IMR-90 (cell line): ENCODE measurements at regions not wholly inside any gene's neighbourhood (a gene's known extent, or its start where the extent isn't known, plus 50 kb on each side); places are given as distances from the start of the nearest gene placed in this dataset.

ENCODE experiments used
- ATAC-seq: fragments of 200-7000 bp; cut with Tn5 transposase; 2 replicates; pipeline ENCODE4 v1.9.1; 2020; ENCODE audit warnings: low read depth, mild to moderate bottlenecking, moderate library complexity
- BruUV-seq: library from RNA; stranded (reverse); fragments of 400-500 nt; replicated peaks from 2 replicates; lab custom pipeline; 2021; lab: Mats Ljungman, UMichigan
- CTCF ChIA-PET: fragments of 300-600 bp; formaldehyde crosslinking; extraction: SDS; loops from one replicate; lab custom pipeline; 2021; ENCODE audit warnings: antibody characterized with exemption; lab: Yijun Ruan, JAX
- POLR2A ChIA-PET: fragments of 300-600 bp; sonication (Branson Sonifier 250); formaldehyde crosslinking; loops from one replicate; lab custom pipeline; 2022; ENCODE audit warnings: antibody characterized with exemption; ENCODE audit not compliant: unreplicated experiment; lab: Charles Lee
- DNase-seq: peaks from one replicate; pipeline ENCODE4 v3.0.0; 2013
- H2AFZ ChIP-seq: replicated peaks from 2 replicates; pipeline ENCODE3; 2013; ENCODE audit warnings: low read length, mild to moderate bottlenecking; ENCODE audit not compliant: poor library complexity
- H2AK5ac ChIP-seq: 2 replicates; pipeline ENCODE4 v1.6.1; 2013; ENCODE audit warnings: low read depth, low read length, inconsistent platforms
- H2AK9ac ChIP-seq: replicated peaks from 2 replicates; pipeline ENCODE3; 2013; ENCODE audit warnings: mild to moderate bottlenecking, low read depth, low read length, moderate library complexity; ENCODE audit not compliant: poor library complexity
- H2BK120ac ChIP-seq: 2 replicates; pipeline ENCODE4 v1.6.1; 2013; ENCODE audit warnings: low read depth, low read length, inconsistent platforms
- H2BK15ac ChIP-seq: 3 replicates; pipeline ENCODE4 v1.6.1; 2013; ENCODE audit warnings: low read depth, low read length, inconsistent platforms
- H2BK20ac ChIP-seq: 2 replicates; pipeline ENCODE4 v1.6.1; 2013; ENCODE audit warnings: low read depth, mild to moderate bottlenecking, inconsistent platforms, low read length, moderate library complexity
- H2BK5ac ChIP-seq: 2 replicates; pipeline ENCODE4 v1.6.1; 2013; ENCODE audit warnings: mild to moderate bottlenecking, low read depth, low read length, inconsistent platforms; ENCODE audit not compliant: poor library complexity, severe bottlenecking
- H3K14ac ChIP-seq: replicated peaks from 2 replicates; pipeline ENCODE4 v1.6.1; 2013; ENCODE audit warnings: low read depth, low read length, inconsistent platforms
- H3K18ac ChIP-seq: 2 replicates; pipeline ENCODE4 v1.6.1; 2013; ENCODE audit warnings: low read depth, low read length, control low read depth
- H3K23ac ChIP-seq: 2 replicates; pipeline ENCODE4 v1.6.1; 2013; ENCODE audit warnings: low read depth, low read length, inconsistent platforms
- H3K27ac ChIP-seq: 2 replicates; pipeline ENCODE4 v1.5.1; 2013; ENCODE audit warnings: mild to moderate bottlenecking, control low read depth, low read length; ENCODE audit not compliant: insufficient read depth
- H3K27me3 ChIP-seq: 2 replicates; pipeline ENCODE4 v1.6.1; 2013; ENCODE audit warnings: low read length; ENCODE audit not compliant: control insufficient read depth, insufficient read depth
- H3K36me3 ChIP-seq: 2 replicates; pipeline ENCODE4 v1.6.1; 2013; ENCODE audit warnings: low read length, mixed read lengths; ENCODE audit not compliant: control insufficient read depth, insufficient read depth
- H3K4ac ChIP-seq: 2 replicates; pipeline ENCODE4 v1.6.1; 2013; ENCODE audit warnings: low read depth, low read length, inconsistent platforms
- H3K4me1 ChIP-seq: 2 replicates; pipeline ENCODE4 v1.6.1; 2013; ENCODE audit warnings: low read length, mixed read lengths; ENCODE audit not compliant: control insufficient read depth, insufficient read depth
- H3K4me2 ChIP-seq: 2 replicates; pipeline ENCODE4 v1.6.1; 2013; ENCODE audit warnings: low read depth, mild to moderate bottlenecking, control low read depth, low read length, moderate library complexity
- H3K4me3 ChIP-seq: 2 replicates; pipeline ENCODE4 v1.5.1; 2013; ENCODE audit warnings: low read depth, mild to moderate bottlenecking, control low read depth, low read length, moderate library complexity; ENCODE audit not compliant: insufficient read depth
- H3K56ac ChIP-seq: 2 replicates; pipeline ENCODE4 v1.6.1; 2013; ENCODE audit warnings: low read length, inconsistent platforms; ENCODE audit not compliant: insufficient read depth; ENCODE audit errors: extremely low read depth
- H3K79me1 ChIP-seq, 2 experiments: 2 replicates each; pipeline ENCODE4 v1.6.1; 2013; ENCODE audit warnings: low read length in 2 of 2, inconsistent platforms in 1 of 2, low read depth in 1 of 2
- H3K9ac ChIP-seq: 2 replicates; pipeline ENCODE4 v1.6.1; 2013; ENCODE audit warnings: low read depth, low read length, control low read depth
- H3K9me1 ChIP-seq: 2 replicates; pipeline ENCODE4 v1.6.1; 2013; ENCODE audit warnings: low read length, inconsistent platforms; ENCODE audit not compliant: insufficient read depth
- H3K9me3 ChIP-seq: 2 replicates; pipeline ENCODE4 v1.6.1; 2013; ENCODE audit warnings: low read length; ENCODE audit not compliant: control insufficient read depth, insufficient read depth
- H4K20me1 ChIP-seq: 2 replicates; pipeline ENCODE4 v1.6.1; 2013; ENCODE audit warnings: low read length, inconsistent platforms; ENCODE audit not compliant: insufficient read depth
- H4K5ac ChIP-seq: 2 replicates; pipeline ENCODE4 v1.6.1; 2013; ENCODE audit warnings: mild to moderate bottlenecking, low read depth, low read length, control low read depth
- H4K8ac ChIP-seq, 2 experiments: 2 replicates each; pipeline ENCODE4 v1.6.1; 2013; ENCODE audit warnings: low read depth in 2 of 2, low read length in 2 of 2, control low read depth in 1 of 2, inconsistent platforms in 1 of 2
- H4K91ac ChIP-seq: 2 replicates; pipeline ENCODE4 v1.6.1; 2013; ENCODE audit warnings: low read depth, low read length, inconsistent platforms; ENCODE audit not compliant: insufficient read depth
- BHLHE40 ChIP-seq: fragments of 150-350 bp; IDR thresholded peaks from 2 replicates; pipeline ENCODE4 v1.6.1; 2016; ENCODE audit warnings: mild to moderate bottlenecking, low read depth, low read length
- CEBPB ChIP-seq: IDR thresholded peaks from 2 replicates; pipeline ENCODE4 v1.6.1; 2012; ENCODE audit warnings: low read depth, low read length, improper control_type of control experiment
- CHD1 ChIP-seq: IDR thresholded peaks from 2 replicates; pipeline ENCODE4 v1.6.1; 2012; ENCODE audit warnings: low read depth, low read length, improper control_type of control experiment
- ELK1 ChIP-seq: fragments of 150-350 bp; IDR thresholded peaks from 2 replicates; pipeline ENCODE4 v1.6.1; 2016; ENCODE audit warnings: low read depth, mild to moderate bottlenecking, low read length, moderate library complexity, borderline replicate concordance
- FOS ChIP-seq: fragments of 150-350 bp; IDR thresholded peaks from 2 replicates; pipeline ENCODE4 v1.6.1; 2016; ENCODE audit warnings: low read depth, low read length
- MAFK ChIP-seq: IDR thresholded peaks from 2 replicates; pipeline ENCODE4 v1.6.1; 2012; ENCODE audit warnings: low read depth, low read length, improper control_type of control experiment
- MAZ ChIP-seq: IDR thresholded peaks from 2 replicates; pipeline ENCODE4 v1.6.1; 2012; ENCODE audit warnings: low read depth, mild to moderate bottlenecking, low read length, improper control_type of control experiment, moderate library complexity, borderline replicate concordance
- MXI1 ChIP-seq: IDR thresholded peaks from 2 replicates; pipeline ENCODE4 v1.6.1; 2012; ENCODE audit warnings: low read depth, mild to moderate bottlenecking, low read length, moderate library complexity, borderline replicate concordance
- NFE2L2 ChIP-seq: fragments of 150-350 bp; IDR thresholded peaks from 2 replicates; pipeline ENCODE4 v1.6.1; 2016; ENCODE audit warnings: low read depth, mild to moderate bottlenecking, low read length
- POLR2A ChIP-seq: IDR thresholded peaks from 2 replicates; pipeline ENCODE4 v1.6.1; 2012; ENCODE audit warnings: mild to moderate bottlenecking, low read depth, low read length
- RAD21 ChIP-seq: IDR thresholded peaks from 2 replicates; pipeline ENCODE4 v1.6.1; 2012; ENCODE audit warnings: low read length, improper control_type of control experiment
- RCOR1 ChIP-seq: IDR thresholded peaks from 2 replicates; pipeline ENCODE4 v1.6.1; 2012; ENCODE audit warnings: mild to moderate bottlenecking, low read length, improper control_type of control experiment; ENCODE audit not compliant: insufficient replicate concordance
- RFX5 ChIP-seq: IDR thresholded peaks from 2 replicates; pipeline ENCODE4 v1.8.0; 2012; ENCODE audit warnings: low read depth, mild to moderate bottlenecking, low read length, moderate library complexity
- SMC3 ChIP-seq: fragments of 150-350 bp; IDR thresholded peaks from 2 replicates; pipeline ENCODE4 v1.6.1; 2016; ENCODE audit warnings: low read depth, mild to moderate bottlenecking, antibody characterized with exemption, low read length, moderate library complexity
- USF2 ChIP-seq: fragments of 150-350 bp; IDR thresholded peaks from 2 replicates; pipeline ENCODE4 v1.6.1; 2017; ENCODE audit warnings: mild to moderate bottlenecking, antibody characterized with exemption, low read length, low read depth
- dilution Hi-C: fragments of 300-500 bp; cut with HindIII; formaldehyde crosslinking; loops from one replicate; pipeline ENCODE4 v1.14.3; 2018; ENCODE audit warnings: low sequenced_read_pairs; ENCODE audit not compliant: unreplicated experiment
- in situ Hi-C: fragments of 300-500 bp; cut with MboI; formaldehyde crosslinking; loops from 3 replicates; pipeline ENCODE4 v1.14.3; 2019; ENCODE audit warnings: low sequenced_read_pairs, inconsistent platforms, mixed read lengths
- intact Hi-C: fragments of 100-400 bp; cut with micrococcal nuclease; formaldehyde crosslinking; loops from 2 replicates; pipeline ENCODE4 v1.10.0; 2022
- TF ChIP-seq, protein P1 (sequence below): conservative IDR thresholded peaks from 2 replicates; pipeline ENCODE4 v1.5.1; 2012; ENCODE audit warnings: mild to moderate bottlenecking, low read depth, low read length, improper control_type of control experiment

- H3K9ac ChIP-seq: no peak overlapping the region
- H3K9me1 ChIP-seq: no peaks in the 10 kb centered on the region
- no peak overlapping the region for H3K27ac ChIP-seq
- no peak overlapping the region for H3K56ac ChIP-seq
- H3K23ac ChIP-seq: no peak overlapping the region
- no peaks in the 10 kb centered on the region for H3K36me3 ChIP-seq
- 0 out of 2 replicates have a peak, but pooled peaks cover 4% of the 10 kb centered on the region for H3K9me3 ChIP-seq
- no peaks in the 10 kb centered on the region for H3K79me1 ChIP-seq
- intact Hi-C loops (no loop called here), in situ Hi-C loops (no loop called here), dilution Hi-C loops (no loop called here)
- POLR2A ChIA-PET: no interaction called here
- H3K14ac ChIP-seq: no peak overlapping the region
- H2AK5ac ChIP-seq: no peak overlapping the region
- no peak overlapping the region for H2BK15ac ChIP-seq
- no peak overlapping the region for H3K4me3 ChIP-seq
- CTCF ChIA-PET: interaction anchor here (0.7 kb wide), 1 partner anchor 1269 kb away, joined by 4 read pairs; no protein-coding TSS in a partner anchor
- H3K4ac ChIP-seq: no peak overlapping the region
- no peak for ATAC-seq
- no peaks in the 10 kb centered on the region for H3K27me3 ChIP-seq
- H4K8ac ChIP-seq: no peak overlapping the region
- H4K5ac ChIP-seq: no peak overlapping the region
- no peak overlapping the region for H2BK120ac ChIP-seq
- H3K18ac ChIP-seq: no peak overlapping the region
- no peak overlapping the region for H3K4me2 ChIP-seq
- DNase-seq: no peak
- BruUV-seq: no TSS peak
- no peak overlapping the region for H2BK5ac ChIP-seq
- TF ChIP-seq ELK1 (no peak), MAZ (no peak), MAFK (no peak), CHD1 (no peak), RCOR1 (no peak), NFE2L2 (no peak), BHLHE40 (no peak), POLR2A (no peak), USF2 (no peak), SMC3 (no peak), RAD21 (no peak), CEBPB (no peak), FOS (no peak), RFX5 (no peak), MXI1 (no peak)
- TF ChIP-seq, protein P1, sequence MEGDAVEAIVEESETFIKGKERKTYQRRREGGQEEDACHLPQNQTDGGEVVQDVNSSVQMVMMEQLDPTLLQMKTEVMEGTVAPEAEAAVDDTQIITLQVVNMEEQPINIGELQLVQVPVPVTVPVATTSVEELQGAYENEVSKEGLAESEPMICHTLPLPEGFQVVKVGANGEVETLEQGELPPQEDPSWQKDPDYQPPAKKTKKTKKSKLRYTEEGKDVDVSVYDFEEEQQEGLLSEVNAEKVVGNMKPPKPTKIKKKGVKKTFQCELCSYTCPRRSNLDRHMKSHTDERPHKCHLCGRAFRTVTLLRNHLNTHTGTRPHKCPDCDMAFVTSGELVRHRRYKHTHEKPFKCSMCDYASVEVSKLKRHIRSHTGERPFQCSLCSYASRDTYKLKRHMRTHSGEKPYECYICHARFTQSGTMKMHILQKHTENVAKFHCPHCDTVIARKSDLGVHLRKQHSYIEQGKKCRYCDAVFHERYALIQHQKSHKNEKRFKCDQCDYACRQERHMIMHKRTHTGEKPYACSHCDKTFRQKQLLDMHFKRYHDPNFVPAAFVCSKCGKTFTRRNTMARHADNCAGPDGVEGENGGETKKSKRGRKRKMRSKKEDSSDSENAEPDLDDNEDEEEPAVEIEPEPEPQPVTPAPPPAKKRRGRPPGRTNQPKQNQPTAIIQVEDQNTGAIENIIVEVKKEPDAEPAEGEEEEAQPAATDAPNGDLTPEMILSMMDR: no peak
- no peaks in the 10 kb centered on the region for H3K4me1 ChIP-seq
- H2BK20ac ChIP-seq: no peak overlapping the region
- H4K20me1 ChIP-seq: no peaks in the 10 kb centered on the region
- no peak overlapping the region for H2AFZ ChIP-seq
- H2AK9ac ChIP-seq: no peak overlapping the region
- no peak overlapping the region for H4K91ac ChIP-seq
Measured at GRCh38 chr2:194077366-194077765, 1579.7 kb upstream of the SLC39A10 start.
